Esophagus squamous epithelium (tissue), 4 donors: ENCODE measurements at regions not wholly inside any gene's neighbourhood (a gene's known extent, or its start where the extent isn't known, plus 50 kb on each side); places are given as distances from the start of the nearest gene placed in this dataset.

Experiments
- CTCF ChIP-seq, 6 experiments: fragments of 450-650 bp in 4 of 6; fragments of 200-600 bp in 2 of 6; sonication (generic) in 2 of 6; IDR thresholded peaks; one replicate each; pipeline ENCODE4 v1.5.1; 2016 to 2019; ENCODE audit warnings: antibody characterized with exemption in 6 of 6, mild to moderate bottlenecking in 4 of 6, moderate library complexity in 4 of 6
- POLR2A ChIP-seq, 4 donors: fragments of 450-650 bp; IDR thresholded peaks; one replicate each; pipeline ENCODE4 v1.6.1; 2017; ENCODE audit warnings: antibody characterized with exemption in 4 of 4, mild to moderate bottlenecking in 4 of 4, moderate library complexity in 3 of 4

- TF ChIP-seq CTCF (IDR thresholded peaks at IDR 0.05), result no peak
- no peak for TF ChIP-seq POLR2A (IDR thresholded peaks at IDR 0.05)
Measured at GRCh38 chr2:129754421-129754820, 225.0 kb upstream of the RAB6C start.
